Sigmoid colon (tissue), 3 donors: ENCODE measurements at regions not wholly inside any gene's neighbourhood (a gene's known extent, or its start where the extent isn't known, plus 50 kb on each side); places are given as distances from the start of the nearest gene placed in this dataset.

Experiments
- POLR2A ChIP-seq, 2 donors: fragments of 450-650 bp; IDR thresholded peaks; one replicate each; pipeline ENCODE4 v1.6.1; 2016; ENCODE audit warnings: antibody characterized with exemption in 2 of 2, mild to moderate bottlenecking in 2 of 2, moderate library complexity in 2 of 2
- TF ChIP-seq, protein P1 (sequence below), 4 experiments: fragments of 450-650 bp in 3 of 4; fragments of 200-600 bp in 1 of 4; IDR thresholded peaks; one replicate each; pipeline ENCODE4 v1.5.1; 2016 to 2019; ENCODE audit warnings: antibody characterized with exemption in 4 of 4, mild to moderate bottlenecking in 3 of 4, moderate library complexity in 2 of 4

DNA sequence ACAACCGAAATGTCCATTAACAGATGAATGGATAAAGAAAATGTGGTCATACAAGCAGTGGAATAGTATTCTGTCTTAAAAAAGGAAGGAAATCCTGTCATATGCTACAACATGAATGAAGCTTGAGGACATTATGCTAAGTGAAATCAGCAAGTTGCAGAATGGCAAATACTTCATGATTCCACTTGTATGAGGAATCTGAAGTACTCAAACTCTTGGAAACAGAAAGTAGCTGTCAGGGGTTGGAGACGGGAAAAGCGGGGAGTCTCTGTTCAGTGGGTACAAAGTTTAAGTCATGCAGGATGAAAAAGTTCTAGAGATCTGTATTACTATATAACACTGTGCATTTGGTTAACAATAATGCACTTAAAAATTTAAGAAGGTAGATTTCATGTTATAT is 209.0 kb upstream of the SIX2 start:
- TF ChIP-seq POLR2A (IDR thresholded peaks at IDR 0.05): no peak
- TF ChIP-seq, protein P1, sequence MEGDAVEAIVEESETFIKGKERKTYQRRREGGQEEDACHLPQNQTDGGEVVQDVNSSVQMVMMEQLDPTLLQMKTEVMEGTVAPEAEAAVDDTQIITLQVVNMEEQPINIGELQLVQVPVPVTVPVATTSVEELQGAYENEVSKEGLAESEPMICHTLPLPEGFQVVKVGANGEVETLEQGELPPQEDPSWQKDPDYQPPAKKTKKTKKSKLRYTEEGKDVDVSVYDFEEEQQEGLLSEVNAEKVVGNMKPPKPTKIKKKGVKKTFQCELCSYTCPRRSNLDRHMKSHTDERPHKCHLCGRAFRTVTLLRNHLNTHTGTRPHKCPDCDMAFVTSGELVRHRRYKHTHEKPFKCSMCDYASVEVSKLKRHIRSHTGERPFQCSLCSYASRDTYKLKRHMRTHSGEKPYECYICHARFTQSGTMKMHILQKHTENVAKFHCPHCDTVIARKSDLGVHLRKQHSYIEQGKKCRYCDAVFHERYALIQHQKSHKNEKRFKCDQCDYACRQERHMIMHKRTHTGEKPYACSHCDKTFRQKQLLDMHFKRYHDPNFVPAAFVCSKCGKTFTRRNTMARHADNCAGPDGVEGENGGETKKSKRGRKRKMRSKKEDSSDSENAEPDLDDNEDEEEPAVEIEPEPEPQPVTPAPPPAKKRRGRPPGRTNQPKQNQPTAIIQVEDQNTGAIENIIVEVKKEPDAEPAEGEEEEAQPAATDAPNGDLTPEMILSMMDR (IDR thresholded peaks at IDR 0.05): no peak
